HG03159 (cell line): ENCODE measurements at regions not wholly inside any gene's neighbourhood (a gene's known extent, or its start where the extent isn't known, plus 50 kb on each side); places are given as distances from the start of the nearest gene placed in this dataset.

ENCODE experiments used
- ATAC-seq: cut with Tn5 transposase; IDR thresholded peaks from one replicate; pipeline ENCODE4 v1.9.1; 2021; ENCODE audit warnings: mild to moderate bottlenecking, moderate library complexity; ENCODE audit not compliant: unreplicated experiment

DNA sequence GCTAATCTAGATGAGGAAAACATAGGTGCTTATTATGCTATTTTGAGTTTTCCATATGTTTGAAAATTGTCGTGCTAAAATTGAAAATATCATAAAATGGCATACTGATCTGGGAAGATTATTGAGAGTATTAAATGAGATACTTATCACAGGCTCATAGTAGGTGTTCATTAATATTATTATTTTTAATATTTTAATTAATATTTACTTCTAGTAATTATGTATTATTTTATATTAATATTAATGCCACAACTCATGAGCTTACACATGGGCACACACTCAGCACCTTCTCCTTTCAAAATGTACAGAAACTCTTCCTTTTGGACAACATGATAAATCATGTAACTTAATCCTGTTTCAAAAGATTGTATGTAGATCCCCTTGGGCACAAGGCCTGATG is 223.6 kb downstream of the RAB28 start:
- ATAC-seq, result no peak

DNA sequence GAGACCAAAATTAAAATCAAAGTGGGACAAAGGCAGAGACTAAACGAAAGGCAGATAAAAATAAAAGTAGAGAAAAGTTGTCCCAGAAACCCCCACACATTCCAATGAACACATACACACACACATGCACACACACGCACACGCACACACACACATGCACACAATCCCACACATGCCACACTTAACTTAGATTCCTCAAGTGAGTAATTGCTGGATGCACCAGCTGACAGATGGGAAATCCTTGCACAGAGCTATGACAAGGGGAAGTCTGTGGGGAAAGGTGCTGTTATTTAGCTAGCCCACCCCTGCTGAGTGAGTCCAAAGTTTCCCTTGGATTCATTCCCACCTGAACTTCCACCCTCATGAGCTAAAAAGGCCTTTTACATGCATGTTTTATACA is 233.9 kb downstream of the RAB28 start:
- no peak for ATAC-seq

GRCh38 chr4:13248621-13249298 is 235.4 kb downstream of the RAB28 start:
- no peak for ATAC-seq

- no peak for ATAC-seq
Observed at GRCh38 chr4:13246107-13246506, 238.0 kb downstream of the RAB28 start.

GRCh38 chr4:13244444-13244843 is 239.7 kb downstream of the RAB28 start:
- ATAC-seq, result no peak

DNA sequence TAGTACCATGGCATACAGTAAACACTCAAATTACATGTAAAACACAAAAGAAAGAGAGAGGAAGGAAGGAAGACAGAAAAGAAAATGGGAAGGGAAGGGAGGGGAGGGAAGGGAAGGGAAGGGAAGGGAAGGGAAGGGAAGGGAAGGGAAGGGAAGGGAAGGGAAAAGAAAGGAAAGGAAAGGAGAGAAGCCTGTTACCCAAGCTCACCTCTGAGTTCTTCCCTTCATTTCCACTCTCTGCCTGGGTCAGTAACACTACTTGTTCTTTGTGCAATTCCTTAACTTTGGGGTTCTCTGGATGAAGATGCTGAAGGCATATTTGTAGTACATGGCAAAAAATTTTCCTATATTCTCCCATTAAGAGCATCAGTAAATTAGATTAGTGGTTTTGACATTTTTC is 241.0 kb downstream of the RAB28 start:
- no peak for ATAC-seq

DNA sequence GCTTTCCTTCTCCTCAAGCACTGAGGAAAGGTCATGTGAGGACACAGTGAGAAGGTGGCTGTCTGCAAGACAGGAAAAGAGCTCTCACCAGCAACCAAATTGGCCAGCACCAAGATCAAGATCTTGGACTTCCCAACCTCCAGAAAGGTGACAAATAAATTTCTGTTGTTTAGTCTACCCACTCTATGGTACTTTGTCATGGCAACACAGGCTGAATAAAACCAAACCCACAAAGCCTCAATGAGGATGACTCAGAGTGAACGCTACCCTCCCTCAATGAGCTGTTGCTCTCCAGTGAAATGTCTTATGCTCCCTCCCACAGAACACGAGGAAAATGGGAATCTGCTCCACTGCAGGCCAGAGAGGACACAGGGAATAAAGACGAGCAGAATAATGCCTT is 244.1 kb downstream of the RAB28 start:
- ATAC-seq, result no peak

DNA sequence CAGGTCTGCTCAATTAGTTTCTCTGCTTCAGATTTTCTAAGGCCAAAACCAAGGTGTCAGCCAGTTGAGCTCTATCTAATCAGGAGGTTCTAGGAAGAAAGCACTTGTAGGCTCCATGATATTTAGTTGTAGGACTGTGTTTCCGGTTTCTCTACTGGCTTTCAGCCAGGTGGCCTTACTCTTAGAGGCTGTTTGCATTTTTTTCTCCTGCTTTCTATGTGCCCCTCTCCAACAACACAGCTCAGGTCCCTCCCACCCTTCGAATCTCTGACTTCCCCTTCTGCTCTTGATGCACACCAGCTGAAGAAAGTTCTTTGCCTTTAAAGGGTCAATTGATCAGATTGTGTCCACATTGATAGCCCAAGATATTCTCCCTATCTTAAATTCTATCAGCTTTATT is 245.2 kb downstream of the RAB28 start:
- ATAC-seq, result no peak

- ATAC-seq, result no peak
Observed at GRCh38 chr4:13236485-13236884, 247.7 kb downstream of the RAB28 start.

DNA sequence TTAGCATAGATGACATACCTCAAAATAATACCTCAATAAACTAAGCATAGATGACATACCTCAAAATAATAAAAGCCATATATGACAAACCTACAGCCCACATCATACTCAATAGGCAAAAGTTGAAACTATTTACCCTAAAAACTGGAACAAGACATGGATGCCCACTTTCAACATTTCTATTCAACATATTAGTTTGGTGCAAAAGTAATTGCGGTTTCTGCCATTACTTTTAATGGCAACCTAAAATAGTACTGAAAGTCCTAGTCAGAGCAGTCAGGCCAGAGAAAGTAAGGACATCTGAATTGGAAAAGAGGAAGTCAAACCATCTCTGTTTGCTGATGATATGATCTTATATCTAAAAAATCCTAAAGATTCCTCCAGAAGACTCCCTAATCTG is 250.4 kb downstream of the RAB28 start:
- no peak for ATAC-seq

GRCh38 chr4:13219971-13220370 is 264.2 kb downstream of the RAB28 start:
- no peak for ATAC-seq

GRCh38 chr4:13218326-13218958 is 265.7 kb downstream of the RAB28 start:
- no peak for ATAC-seq

DNA sequence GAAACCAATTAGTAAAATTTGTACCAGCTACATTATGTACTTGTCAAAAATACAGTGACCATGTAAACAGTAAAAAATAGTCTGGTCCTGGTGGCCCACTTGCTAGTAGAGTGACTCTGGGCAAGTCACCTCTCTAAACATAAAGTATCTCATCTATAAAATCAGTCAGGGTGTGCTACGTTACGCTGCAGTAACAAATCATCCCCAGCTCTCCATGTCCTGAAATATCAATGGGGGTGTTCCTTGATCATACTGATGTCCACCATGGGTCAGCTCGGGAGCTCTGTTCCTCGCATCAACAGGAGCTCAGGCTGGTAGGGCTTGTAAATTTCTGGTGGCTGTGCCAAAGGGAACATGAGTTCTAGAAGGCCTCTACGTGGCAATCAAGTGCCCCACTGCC is 268.6 kb downstream of the RAB28 start:
- no peak for ATAC-seq

- ATAC-seq, result no peak
Observed at GRCh38 chr4:13212936-13213335, 271.2 kb downstream of the RAB28 start.

DNA sequence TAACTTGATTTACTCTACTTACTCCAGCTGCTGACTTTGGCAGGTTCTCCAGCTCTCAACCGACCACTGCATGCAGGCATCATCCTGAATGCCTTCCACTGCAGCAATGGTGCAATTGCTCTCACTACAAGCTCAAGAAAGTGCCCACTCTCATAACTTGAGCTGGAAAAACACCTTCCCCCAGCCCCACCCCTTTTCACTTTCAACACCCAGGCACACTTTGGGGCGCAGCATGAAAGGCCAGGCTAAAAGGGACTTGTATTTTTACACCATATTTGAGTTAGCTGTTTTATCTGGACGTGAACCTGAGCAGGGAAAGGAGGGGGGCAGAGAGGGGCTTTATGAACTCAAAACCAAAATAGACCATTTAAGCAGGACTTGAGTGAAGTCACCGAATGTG is 274.5 kb downstream of the RAB28 start:
- ATAC-seq, result no peak

DNA sequence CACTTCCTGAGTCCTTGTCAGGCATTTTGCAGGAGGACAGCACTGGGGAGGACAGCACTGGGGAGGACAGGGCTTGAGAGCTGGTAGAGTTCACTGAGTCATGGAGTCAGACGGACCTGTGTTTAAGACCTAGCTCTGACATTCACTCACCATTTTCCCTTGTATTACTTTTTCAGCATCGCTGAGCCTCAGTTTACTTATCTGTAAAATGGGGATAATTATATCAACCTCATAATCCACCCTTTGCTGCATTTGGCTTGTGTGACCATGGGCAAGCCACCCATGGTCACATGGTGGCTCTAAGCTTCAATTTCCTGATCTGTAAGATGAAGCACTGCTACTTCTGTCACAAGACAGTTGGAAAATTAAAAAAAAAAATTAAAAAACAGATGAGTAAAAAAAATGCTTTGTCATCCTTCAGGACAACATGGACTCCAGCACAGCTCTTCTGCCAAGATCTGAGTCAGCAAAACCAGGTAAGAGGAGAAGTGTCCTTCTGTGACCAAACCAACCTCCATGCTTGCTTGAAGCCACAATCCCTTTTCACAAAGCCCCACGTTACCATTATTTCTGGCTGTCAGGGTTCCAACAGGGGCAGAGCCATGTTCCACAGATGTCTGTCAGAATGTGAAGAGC is 275.5 kb downstream of the RAB28 start:
- ATAC-seq, result no peak

DNA sequence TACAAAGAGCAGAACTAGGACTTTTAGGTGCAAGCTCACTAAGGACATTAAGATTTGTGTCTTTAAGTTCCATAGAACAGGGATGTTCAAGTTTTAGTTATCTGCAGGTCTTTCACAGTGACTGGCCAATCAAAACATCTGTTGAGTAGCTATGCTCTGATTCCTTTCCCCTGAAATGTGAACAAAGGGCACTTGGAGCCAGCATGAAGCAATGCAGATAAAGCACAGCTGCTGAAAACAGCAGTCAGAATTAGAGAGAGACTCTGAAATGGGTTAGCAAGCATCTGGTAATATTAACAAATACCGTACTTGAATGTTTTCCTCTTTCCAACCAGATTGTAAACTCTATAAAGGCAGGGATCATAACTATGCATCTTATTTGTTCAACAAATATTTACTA is 276.9 kb downstream of the RAB28 start:
- ATAC-seq, result no peak

- no peak for ATAC-seq
Observed at GRCh38 chr4:13203101-13203500, 281.0 kb downstream of the RAB28 start.

GRCh38 chr4:13202701-13203100 is 281.4 kb downstream of the RAB28 start:
- no peak for ATAC-seq

DNA sequence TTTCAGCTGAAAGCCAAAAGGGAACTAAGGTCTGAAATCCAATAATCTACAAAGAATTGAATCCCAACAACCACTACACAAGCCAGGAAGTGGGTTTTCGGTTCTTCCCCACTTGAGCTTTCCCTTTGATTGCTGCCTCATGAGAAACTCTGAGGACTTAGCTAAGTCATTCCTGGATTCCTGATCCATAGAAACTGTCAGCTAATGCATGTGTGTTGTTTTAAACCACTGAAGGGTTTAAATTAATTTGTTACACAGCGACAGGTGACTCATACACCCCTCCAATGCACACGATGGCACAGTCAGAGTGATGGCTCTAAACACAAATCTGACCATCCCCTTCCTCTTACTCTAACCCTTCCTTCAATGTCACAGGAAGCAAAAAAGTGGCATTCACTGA is 282.9 kb downstream of the RAB28 start:
- no peak for ATAC-seq

- ATAC-seq, result no peak
Observed at GRCh38 chr4:13196721-13197120, 287.4 kb downstream of the RAB28 start.

DNA sequence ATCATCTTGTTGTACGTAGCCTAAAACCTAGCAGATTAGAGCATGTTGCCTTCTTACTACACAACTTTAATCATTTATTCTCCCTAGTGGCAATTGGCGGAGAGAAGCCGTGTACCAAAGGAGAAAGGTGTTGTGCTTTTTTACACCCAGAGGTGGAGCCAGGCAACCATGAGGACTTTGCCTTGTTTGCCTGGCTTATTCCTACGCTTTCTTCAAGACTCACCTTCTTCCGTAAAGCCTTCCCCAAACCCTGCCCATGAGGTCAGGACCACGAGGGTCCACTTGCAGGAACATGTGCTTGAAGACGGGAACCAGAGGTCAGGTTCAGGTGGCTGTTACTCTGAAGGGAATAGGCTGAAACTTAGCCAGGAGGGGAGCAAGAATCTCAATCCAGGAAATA is 290.5 kb downstream of the RAB28 start:
- no peak for ATAC-seq
